ENCODE measurements at regions not wholly inside any gene's neighbourhood (a gene's known extent, or its start where the extent isn't known, plus 50 kb on each side); places are given as distances from the start of the nearest gene placed in this dataset.

- no peak overlapping the region for H3K4me3 ChIP-seq (ENCODE audit: low read depth, low read length)
- no peak for TF ChIP-seq CTCF (conservative IDR thresholded peaks at IDR 0.05; ENCODE audit: low read depth, low read length)
- peak; percentile 67 for DNase-seq (ENCODE audit: low read depth)
Observed at GRCh38 chr2:160736148-160737028, 242.8 kb upstream of the RBMS1 start.

GRCh38 chr2:160737247-160737646 lies 243.6 kb upstream of the RBMS1 start:
- H3K4me3 ChIP-seq (ENCODE audit: low read depth, low read length) = no peak overlapping the region
- TF ChIP-seq CTCF (conservative IDR thresholded peaks at IDR 0.05; ENCODE audit: low read depth, low read length) = no peak
- peak; percentile 39 for DNase-seq (ENCODE audit: low read depth)

GRCh38 chr2:160741271-160741670 lies 247.7 kb upstream of the RBMS1 start:
- TF ChIP-seq CTCF (conservative IDR thresholded peaks at IDR 0.05; ENCODE audit: low read depth, low read length) = no peak
- no peak for DNase-seq (ENCODE audit: low read depth)
- no peak overlapping the region for H3K4me3 ChIP-seq (ENCODE audit: low read depth, low read length)

GRCh38 chr2:160741815-160742214 lies 248.2 kb upstream of the RBMS1 start:
- no peak overlapping the region for H3K4me3 ChIP-seq (ENCODE audit: low read depth, low read length)
- no peak for DNase-seq (ENCODE audit: low read depth)
- no peak for TF ChIP-seq CTCF (conservative IDR thresholded peaks at IDR 0.05; ENCODE audit: low read depth, low read length)

GRCh38 chr2:160742667-160743066 lies 249.1 kb upstream of the RBMS1 start:
- DNase-seq (ENCODE audit: low read depth) = peak; percentile 46
- no peak overlapping the region for H3K4me3 ChIP-seq (ENCODE audit: low read depth, low read length)
- no peak for TF ChIP-seq CTCF (conservative IDR thresholded peaks at IDR 0.05; ENCODE audit: low read depth, low read length)

GRCh38 chr2:160747501-160748170 lies 254.0 kb upstream of the RBMS1 start:
- no peak for TF ChIP-seq CTCF (conservative IDR thresholded peaks at IDR 0.05; ENCODE audit: low read depth, low read length)
- no peak overlapping the region for H3K4me3 ChIP-seq (ENCODE audit: low read depth, low read length)
- DNase-seq (ENCODE audit: low read depth) = peak; percentile 63

Data from choroid plexus epithelial cell (primary cell).